GM21717 (cell line): ENCODE measurements at regions not wholly inside any gene's neighbourhood (a gene's known extent, or its start where the extent isn't known, plus 50 kb on each side); places are given as distances from the start of the nearest gene placed in this dataset.
"Not testable (repeated sequence)": the region's sequence is repeated elsewhere in the genome, so short reads cannot be mapped to it uniquely, and the experiment has no call there.

ENCODE experiments used
- ATAC-seq: cut with Tn5 transposase; IDR thresholded peaks from one replicate; pipeline ENCODE4 v1.9.1; 2021; ENCODE audit warnings: mild to moderate bottlenecking, moderate library complexity; ENCODE audit not compliant: unreplicated experiment

DNA sequence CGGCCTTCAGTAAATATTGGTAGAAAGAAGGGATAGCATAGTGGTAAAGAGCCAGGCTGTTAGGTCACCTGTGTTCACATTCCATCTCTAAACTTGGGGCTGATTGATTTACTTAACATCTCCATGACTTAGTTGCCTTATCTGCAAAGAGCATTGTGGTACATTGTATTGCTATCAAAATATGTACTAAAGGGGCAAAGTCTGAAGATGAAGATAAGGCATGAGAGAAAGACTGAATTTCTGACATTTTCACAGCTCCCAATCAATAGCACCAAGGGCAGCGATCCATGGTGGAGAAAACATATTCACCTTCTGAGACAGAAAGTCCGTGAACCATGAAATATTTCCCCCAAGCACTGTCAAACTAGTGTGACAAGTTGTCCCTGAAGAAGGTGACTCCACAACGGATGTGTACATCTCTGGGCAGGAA lies 223.3 kb upstream of the STXBP5 start:
- ATAC-seq: no peak

DNA sequence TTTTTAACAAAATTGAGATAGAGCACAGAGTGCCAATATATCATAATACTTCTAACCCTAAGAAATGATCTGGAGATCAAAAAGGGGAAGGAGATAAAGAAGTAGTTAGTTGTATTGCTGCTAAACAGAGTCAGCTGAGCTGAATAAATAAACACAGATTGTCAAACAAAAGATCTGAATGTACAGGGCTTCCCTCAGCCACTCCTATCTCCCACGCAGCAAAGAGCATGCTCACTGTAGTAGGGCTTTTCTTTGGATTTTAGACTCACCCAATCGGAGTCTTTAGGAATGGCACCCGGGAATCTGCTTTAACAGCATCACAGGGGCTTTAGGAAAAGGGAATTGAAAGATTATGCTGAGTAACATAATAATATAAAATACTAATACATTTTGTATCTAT lies 222.2 kb upstream of the STXBP5 start:
- ATAC-seq: no peak

DNA sequence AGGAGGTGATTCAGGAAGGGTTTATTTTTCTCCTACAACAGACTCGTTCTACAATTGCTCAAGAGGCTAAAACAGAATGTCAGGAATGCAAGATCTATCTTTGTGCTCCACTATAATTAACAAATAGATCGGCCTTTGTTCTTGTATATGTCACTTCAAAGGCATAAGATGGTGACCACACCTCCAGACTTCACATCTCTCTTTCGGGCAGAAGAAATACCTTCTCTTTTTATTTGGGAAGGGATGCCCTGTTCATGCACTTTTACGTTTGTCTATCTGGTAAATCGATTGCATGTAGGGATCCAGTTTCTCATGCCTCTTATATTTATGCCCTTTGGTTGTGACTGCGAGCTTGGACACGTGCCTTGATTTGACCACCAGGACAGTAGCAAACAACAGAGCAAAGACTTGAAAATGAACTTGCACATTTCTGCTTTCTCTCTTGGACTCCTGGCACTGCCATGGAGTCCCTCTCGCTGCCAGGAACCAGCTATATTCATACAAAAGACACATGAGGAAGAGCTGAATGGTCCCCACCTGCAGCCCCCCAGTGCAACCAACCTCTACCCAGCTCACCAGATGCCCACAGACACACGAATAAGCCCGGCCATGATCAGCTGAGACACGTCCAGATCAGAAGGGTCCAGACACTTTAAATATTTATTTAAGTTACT lies 219.8 kb upstream of the STXBP5 start:
- no peak for ATAC-seq

DNA sequence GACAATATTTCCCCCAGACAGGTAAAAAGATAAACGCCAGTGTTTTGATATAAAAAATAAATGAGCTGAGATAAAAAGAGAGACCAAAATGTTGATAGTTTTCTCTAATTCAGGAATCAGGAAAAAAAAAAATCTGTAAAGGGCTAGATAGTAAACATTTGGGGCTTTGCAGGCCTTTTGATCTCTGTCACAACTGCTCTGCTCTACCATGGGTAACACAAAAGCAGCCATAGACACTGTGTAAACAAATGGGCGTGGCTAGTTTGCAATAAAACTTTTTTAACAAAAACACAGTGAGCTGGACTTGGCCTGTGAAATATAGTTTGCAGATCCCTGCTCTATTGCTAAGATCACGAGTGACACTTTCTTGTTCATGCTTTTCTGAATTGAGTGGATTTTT lies 219.1 kb upstream of the STXBP5 start:
- ATAC-seq: no peak

DNA sequence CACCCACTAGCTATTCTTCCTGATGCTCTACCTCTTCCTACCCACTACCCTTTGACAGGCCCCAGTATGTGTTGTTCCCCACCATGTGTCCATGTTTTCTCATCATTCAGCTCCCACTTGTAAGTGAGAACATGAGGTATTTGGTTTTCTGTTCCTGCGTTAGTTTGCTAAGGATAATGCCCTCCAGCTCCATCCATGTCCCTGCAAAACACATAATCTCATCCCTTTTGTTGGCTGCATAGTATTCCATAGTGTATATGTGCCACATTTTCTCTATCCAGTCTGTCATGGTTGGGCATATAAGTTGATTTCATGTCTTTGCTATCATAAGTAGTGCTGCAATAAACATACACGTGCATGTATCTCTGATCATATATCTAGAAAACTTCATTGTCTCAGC lies 218.3 kb upstream of the STXBP5 start:
- ATAC-seq: no peak

DNA sequence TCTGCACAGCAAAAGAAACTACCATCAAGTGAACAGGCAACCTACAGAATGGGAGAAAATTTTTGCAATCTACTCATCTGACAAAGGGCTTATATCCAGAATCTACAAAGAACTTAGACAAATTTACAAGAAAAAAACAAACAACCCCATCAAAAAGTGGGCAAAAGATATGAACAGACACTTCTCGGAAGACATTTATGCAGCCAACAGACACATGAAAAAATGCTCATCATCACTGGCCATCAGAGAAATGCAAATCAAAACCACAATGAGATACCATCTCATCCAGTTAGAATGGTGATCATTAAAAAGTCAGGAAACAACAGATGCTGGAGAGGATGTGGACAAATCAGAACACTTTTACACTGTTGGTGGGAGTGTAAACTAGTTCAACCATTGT lies 216.3 kb upstream of the STXBP5 start:
- not testable (repeated sequence) for ATAC-seq

DNA sequence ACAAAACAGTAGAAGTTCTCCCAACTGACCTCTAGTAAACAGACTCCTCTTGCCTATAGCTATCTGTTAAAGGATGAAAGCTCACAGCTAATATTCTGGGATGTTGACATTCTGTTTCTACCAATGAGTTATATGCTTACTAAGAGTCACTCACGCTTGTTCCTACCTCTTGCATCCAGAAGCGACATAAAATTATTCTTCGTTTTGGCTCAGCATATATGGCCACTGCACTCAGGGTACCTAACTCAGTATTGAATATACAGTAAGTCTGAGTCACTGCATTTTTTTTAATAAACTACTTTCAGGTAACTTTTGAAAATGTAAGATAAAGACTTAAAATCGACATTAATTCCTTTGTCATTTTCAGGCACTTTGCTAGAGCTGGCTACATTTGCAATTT lies 214.4 kb upstream of the STXBP5 start:
- ATAC-seq: no peak

DNA sequence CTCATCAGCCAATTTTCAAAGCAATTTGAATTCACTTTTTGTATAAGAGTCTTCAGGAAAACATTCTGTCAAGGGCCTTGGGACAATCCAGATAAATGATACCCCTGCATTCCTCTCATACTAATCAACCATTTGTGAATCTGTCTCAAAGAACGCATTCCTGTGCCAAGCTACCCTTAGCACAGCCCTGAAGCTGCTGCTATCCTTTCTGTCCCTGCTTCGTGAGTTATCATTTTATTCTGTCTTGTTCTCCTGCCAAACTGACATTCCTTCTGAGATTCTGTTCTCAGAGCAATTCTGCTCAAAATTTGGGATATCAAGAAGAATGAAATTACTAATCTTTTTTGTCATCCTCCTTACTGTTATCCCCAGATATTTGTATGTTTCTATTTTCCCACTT lies 213.9 kb upstream of the STXBP5 start:
- no peak for ATAC-seq

DNA sequence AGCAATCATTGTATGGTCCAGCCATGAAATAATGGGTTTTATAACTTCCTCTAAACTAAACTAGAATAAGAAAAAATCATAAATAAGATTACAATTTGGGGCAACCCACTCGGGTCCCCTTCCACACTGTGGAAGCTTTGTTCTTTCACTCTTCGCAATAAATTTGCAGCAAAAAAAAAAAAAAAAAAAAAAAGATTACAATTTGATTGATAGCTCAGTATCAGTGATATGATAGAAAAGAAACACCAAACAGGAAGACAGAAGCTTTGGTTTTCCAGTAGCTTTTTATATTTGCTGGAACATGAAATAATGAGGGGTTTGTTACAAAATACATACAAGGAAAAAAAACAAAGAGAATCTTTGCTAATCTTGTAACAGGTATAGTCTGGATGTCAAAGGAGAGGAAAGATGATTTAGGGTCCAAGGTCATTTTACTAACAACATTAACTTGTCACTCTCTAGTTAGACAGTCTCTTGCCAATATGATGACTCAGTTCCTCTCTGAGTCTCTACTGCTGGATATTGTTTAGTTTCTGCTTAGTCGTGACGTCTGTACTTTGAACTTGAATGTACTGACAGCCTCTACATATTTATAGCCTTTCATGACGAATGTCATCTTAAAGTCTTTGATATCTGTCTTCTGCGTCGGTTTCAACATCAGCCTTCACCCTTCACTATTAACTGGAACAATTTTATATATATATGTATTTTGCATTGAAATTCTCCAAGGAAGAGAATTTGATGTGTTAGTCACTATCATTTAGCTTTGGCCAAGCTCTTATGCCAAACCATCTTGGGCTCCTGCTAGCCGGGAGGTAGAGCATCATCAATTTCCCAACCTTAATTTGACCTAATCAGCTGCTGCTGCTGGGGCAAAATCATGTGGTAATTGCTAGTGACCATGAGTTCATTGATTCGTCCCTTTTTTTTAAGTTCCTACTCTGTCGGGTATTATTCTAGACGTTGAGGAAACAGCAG lies 213.1 kb upstream of the STXBP5 start:
- no peak for ATAC-seq

DNA sequence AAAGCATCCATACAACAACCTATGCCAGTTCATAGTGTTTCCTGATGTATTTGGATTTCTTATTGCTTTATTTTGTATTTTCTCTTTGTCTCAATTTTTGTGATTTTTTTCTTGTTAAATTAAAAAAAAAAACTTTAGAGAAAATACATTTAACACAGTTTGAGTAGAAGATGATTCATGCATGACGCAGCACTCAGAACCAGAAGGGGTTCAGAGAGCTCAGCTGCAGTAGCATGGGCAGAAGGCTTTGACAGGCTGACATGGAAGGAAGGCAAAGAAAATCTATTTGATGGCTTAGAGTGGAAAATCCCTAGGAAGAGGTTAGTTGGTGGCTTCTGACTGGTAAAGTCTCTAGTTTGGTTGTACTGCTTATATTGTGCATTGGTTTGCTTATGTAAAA lies 207.2 kb upstream of the STXBP5 start:
- no peak for ATAC-seq

DNA sequence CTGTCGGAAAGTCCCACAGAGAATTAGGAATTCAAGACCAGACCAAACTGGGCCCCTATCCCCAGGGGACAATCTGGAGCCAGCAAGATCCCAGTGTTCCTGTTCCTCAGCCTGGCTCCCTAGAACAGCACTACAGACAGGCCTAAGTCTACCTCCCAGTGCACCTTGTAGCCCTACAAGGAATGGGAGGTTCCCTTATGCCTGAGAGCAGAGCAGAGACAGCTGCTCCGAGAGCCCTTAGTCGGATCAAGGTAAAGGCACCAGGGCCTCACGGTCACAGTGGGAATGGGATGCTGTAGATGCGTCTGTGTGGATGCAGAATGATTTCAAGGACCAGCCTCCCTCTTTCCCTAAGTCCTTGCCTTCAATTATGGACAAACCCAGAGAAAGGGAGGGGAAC lies 204.5 kb upstream of the STXBP5 start:
- ATAC-seq: no peak

DNA sequence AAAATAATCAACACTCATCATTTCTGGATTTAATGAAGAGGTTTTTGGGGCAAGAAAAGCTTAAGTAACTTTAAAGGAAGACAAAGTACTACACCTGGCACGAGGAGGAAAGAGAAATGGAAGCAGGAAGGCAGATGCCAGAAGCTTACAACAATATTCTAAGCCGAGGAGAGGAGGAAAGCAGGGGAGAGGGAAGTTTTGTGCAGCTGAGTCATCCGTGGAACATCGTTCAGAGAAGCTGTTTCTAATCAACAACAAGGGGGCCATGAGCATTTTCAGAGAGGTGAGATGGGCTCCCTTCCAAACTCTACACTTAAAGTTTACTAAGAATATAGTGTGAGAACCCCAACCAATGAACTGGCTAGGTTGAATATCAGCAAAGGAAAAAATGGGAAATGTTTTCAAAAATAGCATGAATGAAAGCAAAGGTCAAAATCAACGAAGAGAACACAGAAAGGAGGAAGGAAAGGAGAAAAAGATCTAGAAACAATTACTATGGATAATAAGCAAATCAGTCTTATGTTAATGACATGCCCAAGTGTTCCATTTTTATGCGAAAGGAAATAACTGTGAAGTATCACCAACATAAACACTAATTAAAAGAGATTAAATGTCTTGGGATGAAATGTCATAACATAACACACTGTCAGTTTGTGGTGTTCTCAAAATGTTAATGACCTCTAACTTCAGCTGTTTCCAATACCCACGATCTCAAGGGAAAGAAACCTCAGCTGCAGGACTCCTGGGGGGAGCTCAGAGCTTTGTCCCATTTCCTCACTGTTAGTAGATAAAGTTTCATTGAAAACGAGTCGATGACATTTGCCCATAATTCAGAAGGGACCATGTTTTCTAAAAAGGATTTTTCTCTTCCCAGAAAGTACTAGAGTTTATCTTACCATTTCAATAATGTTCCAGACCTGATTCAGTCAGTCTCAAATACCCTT lies 203.4 kb upstream of the STXBP5 start:
- ATAC-seq: no peak

DNA sequence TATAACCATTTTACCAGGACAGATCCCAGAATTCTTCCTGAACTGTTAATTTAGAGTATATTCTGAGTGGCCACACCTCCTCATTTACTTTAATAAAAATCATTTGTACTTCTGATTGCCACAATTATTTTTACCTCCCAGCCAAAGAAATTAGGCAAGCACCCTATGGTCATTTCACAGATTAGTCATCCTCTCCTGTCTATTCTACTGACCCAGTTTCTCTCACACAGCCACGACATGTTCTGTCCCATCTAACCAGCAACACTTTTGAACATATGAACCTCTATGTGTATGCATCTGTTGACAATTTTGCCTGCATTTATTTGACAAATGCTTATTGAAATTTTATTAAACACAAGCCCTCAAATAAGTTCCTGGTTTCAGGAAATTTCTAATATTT lies 202.6 kb upstream of the STXBP5 start:
- ATAC-seq: no peak

DNA sequence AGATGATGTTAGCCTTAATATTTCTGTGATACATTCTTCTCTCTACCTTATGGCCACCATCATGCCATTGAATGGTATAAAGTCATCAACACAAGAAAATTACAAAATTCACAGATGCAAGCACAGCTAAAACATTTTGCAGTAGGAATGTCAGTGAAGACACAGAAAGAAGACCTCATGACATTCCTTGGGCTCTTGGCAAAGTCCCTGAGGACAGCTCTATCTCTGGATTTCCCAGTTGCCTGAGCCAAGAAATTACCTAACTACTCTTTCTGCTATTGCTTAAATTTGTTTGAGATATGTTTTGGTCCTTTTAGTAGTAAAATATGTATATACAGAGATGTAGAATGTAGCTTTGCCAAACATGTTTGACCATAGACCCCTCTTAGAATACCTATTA lies 201.0 kb upstream of the STXBP5 start:
- ATAC-seq: no peak

DNA sequence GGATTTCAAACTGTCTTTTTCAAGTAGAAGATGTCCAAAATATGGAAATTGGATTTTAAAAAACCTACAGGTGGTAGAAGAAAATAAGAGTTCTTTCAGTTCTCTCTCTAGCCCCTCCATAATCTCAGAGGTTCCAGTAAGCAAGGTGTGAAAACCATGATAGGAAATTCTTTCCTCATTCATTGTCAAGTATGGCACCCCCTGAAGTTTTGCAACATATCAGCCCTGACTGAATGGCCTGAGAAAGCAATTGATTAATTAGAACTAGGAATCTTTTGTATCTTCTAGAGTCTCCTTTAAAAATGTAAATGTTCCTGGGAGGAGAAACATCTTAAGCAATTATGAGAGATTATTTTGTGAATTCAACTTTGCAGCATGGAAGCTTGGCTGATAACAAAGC lies 198.7 kb upstream of the STXBP5 start:
- no peak for ATAC-seq

DNA sequence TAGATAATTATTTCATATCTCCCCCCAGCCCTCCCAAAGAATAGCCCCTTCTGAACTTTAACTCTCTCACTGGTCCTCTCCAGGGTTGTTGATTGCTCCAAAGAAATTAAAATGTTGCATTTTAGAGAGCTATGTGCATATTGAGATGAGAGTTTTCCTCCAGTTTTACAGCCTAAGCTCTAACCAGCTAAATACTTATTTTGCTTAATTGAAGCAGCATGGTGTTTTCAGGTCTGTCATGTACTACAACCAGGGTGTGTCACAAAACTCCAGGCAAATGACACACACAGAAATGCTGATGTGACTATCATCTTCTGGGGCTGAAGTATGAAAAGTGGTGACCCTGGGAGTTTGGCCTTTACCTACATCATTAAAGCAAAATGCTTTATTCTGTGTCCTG lies 196.8 kb upstream of the STXBP5 start:
- no peak for ATAC-seq

DNA sequence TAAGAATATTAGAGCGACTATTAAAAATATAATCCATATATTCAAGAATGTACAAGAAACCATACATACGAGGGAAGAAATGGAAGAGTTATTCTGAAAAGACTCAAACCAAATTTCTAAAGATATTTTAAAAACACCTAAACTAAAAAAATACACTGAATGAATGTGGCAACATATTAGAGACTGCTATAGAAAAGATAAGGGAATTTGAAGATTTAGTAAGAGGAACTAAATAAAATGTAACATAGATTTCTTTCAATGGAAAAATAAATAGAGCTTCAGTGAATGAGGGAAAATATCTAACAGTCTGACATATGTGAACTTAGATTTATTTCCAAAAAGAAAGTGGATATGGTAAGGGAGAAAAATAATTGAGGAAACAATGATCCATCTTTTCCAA lies 194.9 kb upstream of the STXBP5 start:
- ATAC-seq: no peak

DNA sequence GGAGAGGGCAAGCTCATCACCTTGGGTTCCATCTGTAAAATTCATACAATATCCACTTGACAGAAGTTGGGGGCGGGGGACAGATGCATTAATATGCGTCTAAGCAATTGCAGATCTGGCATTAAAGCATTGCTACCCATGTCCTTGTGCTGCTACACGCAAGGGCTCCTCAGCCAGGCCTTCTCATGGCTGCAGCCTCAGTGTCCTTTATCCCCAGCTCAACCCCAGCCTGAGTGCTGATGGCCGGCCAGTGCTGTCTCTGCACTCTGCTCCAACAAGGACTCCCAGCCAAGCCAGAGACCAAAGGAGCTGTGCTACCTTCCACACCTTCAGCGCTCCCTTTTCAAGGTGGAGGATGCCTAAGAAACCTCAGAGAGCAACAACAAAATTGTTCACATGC lies 188.5 kb upstream of the STXBP5 start:
- ATAC-seq: no peak

DNA sequence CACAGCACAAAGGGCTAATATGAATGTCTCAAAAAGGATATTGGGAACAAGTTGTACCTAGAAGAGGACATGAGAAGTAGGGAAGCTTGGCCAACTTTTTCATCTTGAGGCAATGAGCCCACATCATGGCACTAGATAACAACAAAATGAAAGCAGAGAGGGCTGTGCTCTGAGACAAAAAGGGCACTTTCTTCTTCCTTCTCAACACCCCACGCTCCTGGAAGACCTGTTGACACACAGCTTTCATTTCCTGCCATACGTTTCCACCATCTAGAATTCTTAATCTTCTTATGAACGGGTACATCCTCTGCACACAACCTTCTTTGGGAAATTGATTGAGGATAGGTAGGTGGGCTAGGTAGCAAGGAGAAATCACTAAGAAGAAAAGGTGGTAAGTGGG lies 187.8 kb upstream of the STXBP5 start:
- ATAC-seq: no peak

DNA sequence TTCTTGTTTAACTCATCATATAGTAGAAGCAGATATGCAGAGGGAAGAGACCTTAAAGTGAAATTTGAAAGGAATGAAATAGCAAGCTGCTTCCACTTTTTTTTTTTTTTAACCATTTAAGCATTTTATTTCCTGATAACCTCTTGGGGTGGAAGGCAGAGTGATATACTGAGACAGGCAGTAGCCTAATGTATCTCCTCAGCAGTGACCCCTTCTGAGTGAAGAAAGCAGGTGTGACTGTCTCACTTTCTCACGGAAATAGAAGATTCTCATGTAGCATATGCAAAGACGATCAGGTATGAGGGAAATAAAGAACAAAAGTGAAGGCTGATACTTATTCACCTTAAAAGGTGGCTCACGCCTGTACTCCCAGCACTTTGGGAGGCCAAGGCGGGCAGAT lies 187.1 kb upstream of the STXBP5 start:
- no peak for ATAC-seq

DNA sequence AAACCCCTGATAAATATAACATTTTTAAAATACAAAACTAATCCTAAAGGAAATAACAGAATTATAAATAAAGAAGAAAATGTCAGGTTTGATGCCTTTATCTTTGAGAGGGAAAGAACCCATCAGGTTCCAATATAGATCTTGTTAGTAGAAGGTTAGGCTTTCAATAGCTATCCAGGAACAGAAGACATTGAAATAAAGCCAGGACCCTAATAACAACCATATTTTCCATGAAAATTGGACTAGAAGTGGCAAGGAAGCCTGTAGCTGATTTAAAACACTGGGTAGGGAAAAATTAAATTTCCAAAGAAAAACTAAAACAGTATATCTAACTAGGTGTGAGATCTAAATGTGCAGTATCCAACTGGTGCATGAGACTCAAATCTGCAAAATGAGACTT lies 185.2 kb upstream of the STXBP5 start:
- ATAC-seq: no peak
